HepG2 (cell line): ENCODE measurements at regions not wholly inside any gene's neighbourhood (a gene's known extent, or its start where the extent isn't known, plus 50 kb on each side); places are given as distances from the start of the nearest gene placed in this dataset.

Source experiments
- ATAC-seq: fragments of 200-7000 bp; cut with Tn5 transposase; 3 replicates; pipeline ENCODE4 v1.9.1; 2020; ENCODE audit warnings: mild to moderate bottlenecking, moderate library complexity
- BruUV-seq: library from RNA; stranded (reverse); fragments of 400-500 nt; replicated peaks from 2 replicates; lab custom pipeline; 2021; lab: Mats Ljungman, UMichigan
- CTCF ChIA-PET: fragments of 300-600 bp; formaldehyde crosslinking; extraction: SDS; loops from one replicate; lab custom pipeline; 2021; ENCODE audit warnings: low total read pairs, inconsistent platforms, low intra/inter-chr PET ratio; lab: Yijun Ruan, JAX
- POLR2A ChIA-PET: fragments of 350-600 bp; sonication (Branson Sonifier 250); formaldehyde crosslinking; loops from one replicate; lab custom pipeline; 2020; ENCODE audit warnings: antibody characterized with exemption, inconsistent platforms; lab: Yijun Ruan, JAX
- DNase-seq: peaks from one replicate; pipeline ENCODE4 v3.0.0-alpha.2; 2015; ENCODE audit warnings: low spot score
- FAIRE-seq: peaks from 3 replicates; lab custom pipeline; 2011; peaks lifted over from hg19 to GRCh38; lab: Jason Lieb, UNC
- H2AFZ ChIP-seq: one replicate; pipeline ENCODE4 v1.6.1; 2011; ENCODE audit warnings: low read length, inconsistent platforms
- H3K27ac ChIP-seq: fragments of 300-600 bp; 3 replicates; pipeline ENCODE4 v1.8.0; 2011; ENCODE audit warnings: mixed run types, mild to moderate bottlenecking, mixed read lengths, low read length, inconsistent platforms; ENCODE audit not compliant: insufficient read depth; ENCODE audit errors: extremely low read length
- H3K27me3 ChIP-seq, 2 experiments: fragments of 200-600 bp in 1 of 2; 2 replicates in 1 of 2; 3 replicates in 1 of 2; pipeline versions ENCODE4 v1.6.0 to v1.8.0; 2011; ENCODE audit warnings: low read length in 2 of 2, mild to moderate bottlenecking in 2 of 2, moderate library complexity in 2 of 2, inconsistent platforms in 1 of 2; ENCODE audit not compliant: insufficient read depth in 2 of 2, control insufficient read depth in 1 of 2
- H3K36me3 ChIP-seq, 2 experiments: fragments of 200-600 bp in 1 of 2; replicated peaks in 1 of 2; 2 replicates in 1 of 2; 3 replicates in 1 of 2; pipeline versions ENCODE4 v1.5.1 to v1.8.0; 2011; ENCODE audit warnings: low read length in 2 of 2, inconsistent platforms in 1 of 2; ENCODE audit not compliant: insufficient read depth in 2 of 2, control insufficient read depth in 1 of 2
- H3K4me1 ChIP-seq: 2 replicates; pipeline ENCODE4 v1.5.1; 2012; ENCODE audit warnings: low read length, inconsistent platforms; ENCODE audit not compliant: insufficient read depth
- H3K4me2 ChIP-seq: 2 replicates; pipeline ENCODE4 v1.6.0; 2011; ENCODE audit warnings: low read depth, low read length, inconsistent platforms
- H3K4me3 ChIP-seq, 3 experiments: fragments of 200-600 bp in 1 of 3; sonication (generic), shearing (Covaris generic) in 1 of 3; replicated peaks in 1 of 3; 2 replicates each; pipeline ENCODE4 v1.5.1; 2011 to 2016; ENCODE audit warnings: low read length in 3 of 3, inconsistent platforms in 2 of 3, low read depth in 2 of 3, mild to moderate bottlenecking in 2 of 3, control low read depth in 1 of 3, mixed read lengths in 1 of 3; ENCODE audit not compliant: insufficient read depth in 1 of 3
- H3K79me2 ChIP-seq: one replicate; pipeline ENCODE4 v1.6.1; 2011; ENCODE audit warnings: low read length, inconsistent platforms; ENCODE audit not compliant: insufficient read depth
- H3K9ac ChIP-seq: 2 replicates; pipeline ENCODE4 v1.6.0; 2011; ENCODE audit warnings: mild to moderate bottlenecking, low read depth, low read length, inconsistent platforms; ENCODE audit not compliant: insufficient read depth
- H3K9me3 ChIP-seq: 2 replicates; pipeline ENCODE4 v1.5.1; 2012; ENCODE audit warnings: mild to moderate bottlenecking, low read length
- H4K20me1 ChIP-seq: 2 replicates; pipeline ENCODE4 v1.6.0; 2011; ENCODE audit warnings: inconsistent platforms, mild to moderate bottlenecking, low read length, moderate library complexity; ENCODE audit not compliant: insufficient read depth
- AGO2 ChIP-seq: fragments of 200-400 bp; formaldehyde crosslinking; optimal IDR thresholded peaks from 2 replicates; pipeline ENCODE3; 2017; ENCODE audit warnings: mild to moderate bottlenecking, low read depth, low read length, moderate library complexity
- KMT2B ChIP-seq: IDR thresholded peaks from 2 replicates; pipeline ENCODE4 v1.6.1; 2016; ENCODE audit warnings: missing genetic modification reagents, missing compliant biosample characterization
- MAF1 ChIP-seq: sonication (generic); formaldehyde crosslinking; IDR thresholded peaks from 2 replicates; pipeline ENCODE4 v1.5.0; 2020; ENCODE audit warnings: missing genetic modification reagents, borderline replicate concordance
- NBN ChIP-seq: fragments of 450-650 bp; conservative IDR thresholded peaks from 2 replicates; pipeline ENCODE4 v1.6.1; 2017
- ZMYM2 ChIP-seq: sonication (generic); formaldehyde crosslinking; IDR thresholded peaks from 2 replicates; pipeline ENCODE4 v1.8.0; 2022; ENCODE audit warnings: mild to moderate bottlenecking, missing genetic modification reagents
- ZNF333 ChIP-seq: sonication (generic); formaldehyde crosslinking; IDR thresholded peaks from 2 replicates; pipeline ENCODE4 v1.4.0; 2020; ENCODE audit warnings: mild to moderate bottlenecking, missing genetic modification reagents, borderline replicate concordance
- ZNF546 ChIP-seq: sonication (generic); formaldehyde crosslinking; conservative IDR thresholded peaks from 2 replicates; pipeline ENCODE4 v1.8.1; 2023; ENCODE audit warnings: mild to moderate bottlenecking, missing genetic modification reagents
- ZNF773 ChIP-seq: sonication (generic); formaldehyde crosslinking; IDR thresholded peaks from 2 replicates; pipeline ENCODE4 v1.4.0; 2020; ENCODE audit warnings: missing genetic modification reagents, borderline replicate concordance
- ZSCAN20 ChIP-seq: sonication (generic); formaldehyde crosslinking; IDR thresholded peaks from 2 replicates; pipeline ENCODE4 v1.4.0; 2020; ENCODE audit warnings: missing genetic modification reagents, mild to moderate bottlenecking, borderline replicate concordance
- ZSCAN21 ChIP-seq: sonication (generic); formaldehyde crosslinking; IDR thresholded peaks from 2 replicates; pipeline ENCODE4 v1.8.0; 2022; ENCODE audit warnings: mild to moderate bottlenecking, missing genetic modification reagents, moderate library complexity, borderline replicate concordance
- WGBS: methylation state at CpG from one replicate; pipeline ENCODE4 v1.1.6; 2017; ENCODE audit warnings: low lambda C conversion rate; 5-methylcytosine and 5-hydroxymethylcytosine counted together
- in situ Hi-C: cut with HindIII; loops from 2 replicates; pipeline ENCODE4 v1.10.0; 2017; ENCODE audit warnings: low pct_unique_long_range_greater_than_20kb; ENCODE audit not compliant: extremely low pct_ligation_motif_present
- intact Hi-C: fragments of 100-400 bp; cut with micrococcal nuclease; formaldehyde crosslinking; loops from one replicate; pipeline ENCODE4 v1.10.0; 2022; ENCODE audit not compliant: unreplicated experiment
- TF ChIP-seq, protein P1 (sequence below): sonication (generic); formaldehyde crosslinking; IDR thresholded peaks from 2 replicates; pipeline ENCODE4 v1.8.0; 2023; ENCODE audit warnings: mild to moderate bottlenecking, missing genetic modification reagents
- TF ChIP-seq, protein P2 (sequence below): sonication (generic); formaldehyde crosslinking; IDR thresholded peaks from 2 replicates; pipeline ENCODE4 v1.8.1; 2023; ENCODE audit warnings: mild to moderate bottlenecking, missing genetic modification reagents
- TF ChIP-seq, protein P3 (sequence below), 2 experiments: sonication (generic) in 1 of 2; formaldehyde crosslinking in 1 of 2; IDR thresholded peaks; 2 replicates each; pipeline versions ENCODE4 v1.4.0 to v1.6.1; 2016 to 2020; ENCODE audit warnings: borderline replicate concordance in 1 of 2, low read depth in 1 of 2, mild to moderate bottlenecking in 1 of 2, missing genetic modification reagents in 1 of 2
- TF ChIP-seq, protein P4 (sequence below): sonication (generic); formaldehyde crosslinking; IDR thresholded peaks from 2 replicates; pipeline ENCODE4 v1.4.0; 2020; ENCODE audit warnings: missing genetic modification reagents, borderline replicate concordance

DNA sequence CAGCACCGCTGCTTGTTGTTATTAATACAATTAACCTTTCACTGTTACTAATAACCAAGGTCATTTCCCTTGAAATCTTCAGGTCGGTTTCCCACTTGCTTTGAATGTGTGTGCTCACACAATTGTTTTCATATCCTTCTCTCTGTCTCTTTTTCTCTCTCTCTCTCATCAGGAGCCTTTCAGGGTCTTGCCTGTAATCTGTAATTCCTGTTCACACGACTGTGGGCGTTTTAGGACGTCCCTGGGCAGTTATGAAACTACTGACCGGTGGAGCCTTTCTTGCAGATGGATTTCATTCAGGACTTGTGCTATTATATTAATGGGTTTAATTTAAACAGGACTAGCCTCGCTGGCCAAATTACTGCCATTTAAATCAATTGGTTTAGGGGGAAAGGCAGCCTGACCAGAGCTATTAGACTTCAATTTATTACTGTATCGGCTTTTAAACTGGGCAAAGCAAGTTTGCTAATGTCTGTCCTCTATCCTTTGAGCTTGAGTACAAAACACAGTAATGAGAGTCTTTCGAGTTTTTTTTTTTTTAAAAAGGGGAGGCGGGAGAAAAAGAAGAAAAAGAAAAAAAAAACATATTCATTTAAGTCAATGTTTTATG, 316.0 kb upstream of the TLE4 start:
- TF ChIP-seq, protein P1, sequence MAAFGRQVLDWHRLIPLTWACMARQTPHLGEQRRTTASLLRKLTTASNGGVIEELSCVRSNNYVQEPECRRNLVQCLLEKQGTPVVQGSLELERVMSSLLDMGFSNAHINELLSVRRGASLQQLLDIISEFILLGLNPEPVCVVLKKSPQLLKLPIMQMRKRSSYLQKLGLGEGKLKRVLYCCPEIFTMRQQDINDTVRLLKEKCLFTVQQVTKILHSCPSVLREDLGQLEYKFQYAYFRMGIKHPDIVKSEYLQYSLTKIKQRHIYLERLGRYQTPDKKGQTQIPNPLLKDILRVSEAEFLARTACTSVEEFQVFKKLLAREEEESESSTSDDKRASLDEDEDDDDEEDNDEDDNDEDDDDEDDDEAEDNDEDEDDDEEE (CRISPR knock-in tag): no peak
- TF ChIP-seq, protein P2, sequence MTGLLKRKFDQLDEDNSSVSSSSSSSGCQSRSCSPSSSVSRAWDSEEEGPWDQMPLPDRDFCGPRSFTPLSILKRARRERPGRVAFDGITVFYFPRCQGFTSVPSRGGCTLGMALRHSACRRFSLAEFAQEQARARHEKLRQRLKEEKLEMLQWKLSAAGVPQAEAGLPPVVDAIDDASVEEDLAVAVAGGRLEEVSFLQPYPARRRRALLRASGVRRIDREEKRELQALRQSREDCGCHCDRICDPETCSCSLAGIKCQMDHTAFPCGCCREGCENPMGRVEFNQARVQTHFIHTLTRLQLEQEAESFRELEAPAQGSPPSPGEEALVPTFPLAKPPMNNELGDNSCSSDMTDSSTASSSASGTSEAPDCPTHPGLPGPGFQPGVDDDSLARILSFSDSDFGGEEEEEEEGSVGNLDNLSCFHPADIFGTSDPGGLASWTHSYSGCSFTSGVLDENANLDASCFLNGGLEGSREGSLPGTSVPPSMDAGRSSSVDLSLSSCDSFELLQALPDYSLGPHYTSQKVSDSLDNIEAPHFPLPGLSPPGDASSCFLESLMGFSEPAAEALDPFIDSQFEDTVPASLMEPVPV (CRISPR knock-in tag): no peak
- TF ChIP-seq AGO2: no peak
- TF ChIP-seq KMT2B: no peak
- no peak for TF ChIP-seq ZNF546
- no peak for TF ChIP-seq NBN
- TF ChIP-seq ZSCAN21 (CRISPR knock-in tag): no peak
- no peak for TF ChIP-seq ZSCAN20 (CRISPR knock-in tag)
- TF ChIP-seq, protein P3, sequence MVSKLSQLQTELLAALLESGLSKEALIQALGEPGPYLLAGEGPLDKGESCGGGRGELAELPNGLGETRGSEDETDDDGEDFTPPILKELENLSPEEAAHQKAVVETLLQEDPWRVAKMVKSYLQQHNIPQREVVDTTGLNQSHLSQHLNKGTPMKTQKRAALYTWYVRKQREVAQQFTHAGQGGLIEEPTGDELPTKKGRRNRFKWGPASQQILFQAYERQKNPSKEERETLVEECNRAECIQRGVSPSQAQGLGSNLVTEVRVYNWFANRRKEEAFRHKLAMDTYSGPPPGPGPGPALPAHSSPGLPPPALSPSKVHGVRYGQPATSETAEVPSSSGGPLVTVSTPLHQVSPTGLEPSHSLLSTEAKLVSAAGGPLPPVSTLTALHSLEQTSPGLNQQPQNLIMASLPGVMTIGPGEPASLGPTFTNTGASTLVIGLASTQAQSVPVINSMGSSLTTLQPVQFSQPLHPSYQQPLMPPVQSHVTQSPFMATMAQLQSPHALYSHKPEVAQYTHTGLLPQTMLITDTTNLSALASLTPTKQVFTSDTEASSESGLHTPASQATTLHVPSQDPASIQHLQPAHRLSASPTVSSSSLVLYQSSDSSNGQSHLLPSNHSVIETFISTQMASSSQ (IDR thresholded peaks at IDR 0.05; ENCODE audit: low read depth): no peak
- TF ChIP-seq, protein P3 (CRISPR knock-in tag; IDR thresholded peaks at IDR 0.05; ENCODE audit: borderline replicate concordance): no peak
- no peak for TF ChIP-seq MAF1 (CRISPR knock-in tag)
- no peak for TF ChIP-seq ZMYM2
- TF ChIP-seq ZNF333: no peak
- TF ChIP-seq, protein P4, sequence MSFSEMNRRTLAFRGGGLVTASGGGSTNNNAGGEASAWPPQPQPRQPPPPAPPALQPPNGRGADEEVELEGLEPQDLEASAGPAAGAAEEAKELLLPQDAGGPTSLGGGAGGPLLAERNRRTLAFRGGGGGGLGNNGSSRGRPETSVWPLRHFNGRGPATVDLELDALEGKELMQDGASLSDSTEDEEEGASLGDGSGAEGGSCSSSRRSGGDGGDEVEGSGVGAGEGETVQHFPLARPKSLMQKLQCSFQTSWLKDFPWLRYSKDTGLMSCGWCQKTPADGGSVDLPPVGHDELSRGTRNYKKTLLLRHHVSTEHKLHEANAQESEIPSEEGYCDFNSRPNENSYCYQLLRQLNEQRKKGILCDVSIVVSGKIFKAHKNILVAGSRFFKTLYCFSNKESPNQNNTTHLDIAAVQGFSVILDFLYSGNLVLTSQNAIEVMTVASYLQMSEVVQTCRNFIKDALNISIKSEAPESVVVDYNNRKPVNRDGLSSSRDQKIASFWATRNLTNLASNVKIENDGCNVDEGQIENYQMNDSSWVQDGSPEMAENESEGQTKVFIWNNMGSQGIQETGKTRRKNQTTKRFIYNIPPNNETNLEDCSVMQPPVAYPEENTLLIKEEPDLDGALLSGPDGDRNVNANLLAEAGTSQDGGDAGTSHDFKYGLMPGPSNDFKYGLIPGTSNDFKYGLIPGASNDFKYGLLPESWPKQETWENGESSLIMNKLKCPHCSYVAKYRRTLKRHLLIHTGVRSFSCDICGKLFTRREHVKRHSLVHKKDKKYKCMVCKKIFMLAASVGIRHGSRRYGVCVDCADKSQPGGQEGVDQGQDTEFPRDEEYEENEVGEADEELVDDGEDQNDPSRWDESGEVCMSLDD (CRISPR knock-in tag): no peak
- TF ChIP-seq ZNF773 (CRISPR knock-in tag): no peak
- Histone ChIP-seq H3K79me2 (no peaks in the 10 kb centered on the region), H3K27me3 (peaks cover 2 to 6% of the 10 kb centered on the region in 2 experiments; a peak in 2 of 5 replicates), H3K9me3 (no peaks in the 10 kb centered on the region), H3K4me1 (no peaks in the 10 kb centered on the region), H3K36me3 (no peaks in the 10 kb centered on the region), H3K4me2 (no peak overlapping the region), H3K9ac (no peak overlapping the region), H2AFZ (no peak overlapping the region), H4K20me1 (no peaks in the 10 kb centered on the region), H3K4me3 (no peak overlapping the region), H3K27ac (no peak overlapping the region)
- DNase-seq (no peak), FAIRE-seq (no peak), ATAC-seq (no peak)
- WGBS: 5% methylated on average over 10 of the region's 10 CpGs
- no TSS peak for BruUV-seq
- in situ Hi-C loops: no loop called here
- POLR2A ChIA-PET: no interaction called here
- intact Hi-C loops: no loop called here
- CTCF ChIA-PET: no interaction called here
